CD14-positive monocyte (primary cell): ENCODE measurements at regions not wholly inside any gene's neighbourhood (a gene's known extent, or its start where the extent isn't known, plus 50 kb on each side); places are given as distances from the start of the nearest gene placed in this dataset.

Experiments used
- DNase-seq, 3 donors: peaks; one replicate each; pipeline ENCODE4 v3.0.0-alpha.2; 2011 to 2022
- H2AFZ ChIP-seq: 2 replicates; pipeline ENCODE4 v1.6.0; 2012; ENCODE audit warnings: mild to moderate bottlenecking, low read depth, low read length, inconsistent platforms; ENCODE audit not compliant: insufficient read depth, poor library complexity, severe bottlenecking
- H3K27ac ChIP-seq, 2 donors: 1 replicate in 1 of 2; 2 replicates in 1 of 2; pipeline ENCODE4 v1.5.1; 2012 to 2013; ENCODE audit warnings: low read length in 2 of 2, control low read depth in 1 of 2, inconsistent platforms in 1 of 2, low read depth in 1 of 2, mild to moderate bottlenecking in 1 of 2
- H3K27me3 ChIP-seq, 2 donors: one replicate each; pipeline versions ENCODE4 v1.6.0 to v1.6.1; 2011 to 2013; ENCODE audit warnings: low read length in 2 of 2; ENCODE audit not compliant: control insufficient read depth in 2 of 2, insufficient read depth in 2 of 2
- H3K36me3 ChIP-seq, 2 donors: replicated peaks in 1 of 2; 1 replicate in 1 of 2; 2 replicates in 1 of 2; pipeline versions ENCODE4 v1.5.1 to v1.6.1; 2012 to 2013; ENCODE audit warnings: low read length in 2 of 2, control low read depth in 1 of 2, inconsistent platforms in 1 of 2, mild to moderate bottlenecking in 1 of 2; ENCODE audit not compliant: insufficient read depth in 2 of 2, control insufficient read depth in 1 of 2
- H3K4me1 ChIP-seq, 2 donors: 1 replicate in 1 of 2; 2 replicates in 1 of 2; pipeline versions ENCODE4 v1.5.1 to v1.6.1; 2012 to 2013; ENCODE audit warnings: low read length in 2 of 2, control low read depth in 1 of 2, inconsistent platforms in 1 of 2, mild to moderate bottlenecking in 1 of 2, moderate library complexity in 1 of 2; ENCODE audit not compliant: insufficient read depth in 2 of 2, control insufficient read depth in 1 of 2
- H3K4me2 ChIP-seq: replicated peaks from 2 replicates; pipeline ENCODE3; 2012; ENCODE audit warnings: low read length, moderate library complexity, mild to moderate bottlenecking; ENCODE audit not compliant: poor library complexity, severe bottlenecking; ENCODE audit errors: extremely low read depth
- H3K4me3 ChIP-seq, 3 experiments: fragments of 200-600 bp in 1 of 3; sonication (generic) in 1 of 3; replicated peaks in 1 of 3; 1 replicate in 2 of 3; 2 replicates in 1 of 3; pipeline ENCODE4 v1.5.1; 2011 to 2013; ENCODE audit warnings: low read length in 3 of 3, mild to moderate bottlenecking in 3 of 3, control low read depth in 2 of 3, low read depth in 2 of 3, inconsistent platforms in 1 of 3, moderate library complexity in 1 of 3
- H3K79me2 ChIP-seq: 2 replicates; pipeline ENCODE4 v1.6.0; 2012; ENCODE audit warnings: mild to moderate bottlenecking, control low read depth, inconsistent platforms, low read length, moderate library complexity; ENCODE audit not compliant: insufficient read depth
- H3K9ac ChIP-seq: 2 replicates; pipeline ENCODE4 v1.6.0; 2017; ENCODE audit warnings: low read length, mild to moderate bottlenecking; ENCODE audit not compliant: insufficient read depth, poor library complexity, severe bottlenecking
- H3K9me3 ChIP-seq, 2 donors: replicated peaks in 1 of 2; 1 replicate in 1 of 2; 2 replicates in 1 of 2; pipeline versions ENCODE4 v1.5.1 to v1.6.1; 2012 to 2013; ENCODE audit warnings: low read length in 2 of 2, control low read depth in 1 of 2; ENCODE audit not compliant: control insufficient read depth in 1 of 2, insufficient read depth in 1 of 2
- H4K20me1 ChIP-seq: 2 replicates; pipeline ENCODE4 v1.6.0; 2012; ENCODE audit warnings: mild to moderate bottlenecking, low read length, control low read depth, moderate library complexity; ENCODE audit not compliant: insufficient read depth
- H3K27ac Mint-ChIP-seq, 7 donors: one replicate each; pipeline ENCODE4 v1.8.0; 2020; ENCODE audit warnings: mild to moderate bottlenecking in 7 of 7, mixed read lengths in 7 of 7, moderate library complexity in 6 of 7, inconsistent platforms in 2 of 7
- H3K27me3 Mint-ChIP-seq, 3 donors: one replicate each; pipeline ENCODE4 v1.8.0; 2021 to 2022; ENCODE audit warnings: low read depth in 3 of 3, mild to moderate bottlenecking in 3 of 3, mixed read lengths in 3 of 3, moderate library complexity in 3 of 3, inconsistent platforms in 1 of 3
- H3K36me3 Mint-ChIP-seq, 2 donors: one replicate each; pipeline ENCODE4 v1.8.0; 2020; ENCODE audit warnings: mixed read lengths in 2 of 2, inconsistent platforms in 1 of 2, mild to moderate bottlenecking in 1 of 2
- H3K4me1 Mint-ChIP-seq: one replicate; pipeline ENCODE4 v1.8.0; 2020; ENCODE audit warnings: mild to moderate bottlenecking, mixed read lengths
- H3K4me3 Mint-ChIP-seq, 2 donors: one replicate each; pipeline ENCODE4 v1.8.0; 2020; ENCODE audit warnings: mild to moderate bottlenecking in 2 of 2, mixed read lengths in 2 of 2, moderate library complexity in 1 of 2
- H3K9me3 Mint-ChIP-seq, 7 donors: one replicate each; pipeline ENCODE4 v1.8.0; 2020 to 2022; ENCODE audit warnings: mixed read lengths in 7 of 7, mild to moderate bottlenecking in 6 of 7, moderate library complexity in 6 of 7, inconsistent platforms in 2 of 7
- WGBS: methylation state at CpG from one replicate; pipeline ENCODE4 v1.1.5; 2013; ENCODE audit warnings: missing lambda C conversion rate; ENCODE audit not compliant: insufficient coverage; 5-methylcytosine and 5-hydroxymethylcytosine counted together
- intact Hi-C, 2 donors: fragments of 100-400 bp; cut with micrococcal nuclease; formaldehyde crosslinking; loops; one replicate each; pipeline versions ENCODE4 v1.15.0 to v1.15.1; 2023
- TF ChIP-seq, protein P1 (sequence below): fragments of 200-600 bp; IDR thresholded peaks from one replicate; pipeline ENCODE4 v1.8.0; 2022; ENCODE audit warnings: antibody characterized with exemption, mild to moderate bottlenecking

DNA sequence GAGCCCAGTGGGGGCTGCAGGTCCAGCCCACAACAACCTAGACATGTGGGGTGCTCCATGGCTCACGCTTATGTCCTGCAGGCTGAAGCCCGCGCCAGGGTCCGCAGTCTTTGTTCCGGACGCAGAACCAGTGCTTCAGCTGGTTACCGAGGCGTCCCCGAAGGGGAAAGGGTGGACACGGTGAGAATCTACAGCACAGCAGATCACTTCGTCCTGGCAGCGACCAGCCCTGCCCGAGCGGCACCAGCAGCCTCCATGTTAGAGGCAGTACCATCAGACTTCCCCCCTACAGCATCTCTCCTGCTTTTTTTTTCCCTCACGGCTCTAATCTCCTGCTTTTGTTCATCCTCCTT, 1736.4 kb downstream of the TP53TG3F start:
- no peak overlapping the region for H3K4me3 ChIP-seq
- H3K4me1 Mint-ChIP-seq: no peaks in the 10 kb centered on the region
- TF ChIP-seq, protein P1, sequence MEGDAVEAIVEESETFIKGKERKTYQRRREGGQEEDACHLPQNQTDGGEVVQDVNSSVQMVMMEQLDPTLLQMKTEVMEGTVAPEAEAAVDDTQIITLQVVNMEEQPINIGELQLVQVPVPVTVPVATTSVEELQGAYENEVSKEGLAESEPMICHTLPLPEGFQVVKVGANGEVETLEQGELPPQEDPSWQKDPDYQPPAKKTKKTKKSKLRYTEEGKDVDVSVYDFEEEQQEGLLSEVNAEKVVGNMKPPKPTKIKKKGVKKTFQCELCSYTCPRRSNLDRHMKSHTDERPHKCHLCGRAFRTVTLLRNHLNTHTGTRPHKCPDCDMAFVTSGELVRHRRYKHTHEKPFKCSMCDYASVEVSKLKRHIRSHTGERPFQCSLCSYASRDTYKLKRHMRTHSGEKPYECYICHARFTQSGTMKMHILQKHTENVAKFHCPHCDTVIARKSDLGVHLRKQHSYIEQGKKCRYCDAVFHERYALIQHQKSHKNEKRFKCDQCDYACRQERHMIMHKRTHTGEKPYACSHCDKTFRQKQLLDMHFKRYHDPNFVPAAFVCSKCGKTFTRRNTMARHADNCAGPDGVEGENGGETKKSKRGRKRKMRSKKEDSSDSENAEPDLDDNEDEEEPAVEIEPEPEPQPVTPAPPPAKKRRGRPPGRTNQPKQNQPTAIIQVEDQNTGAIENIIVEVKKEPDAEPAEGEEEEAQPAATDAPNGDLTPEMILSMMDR: no peak
- H3K9me3 Mint-ChIP-seq: peaks cover 17 to 61% (median 38%) of the 10 kb centered on the region in 7 donors
- no peak overlapping the region for H2AFZ ChIP-seq
- intact Hi-C loops: no loop called here
- no peak for DNase-seq
- peaks cover 0 to 2% (median 1%) of the 10 kb centered on the region in 3 donors for H3K27me3 Mint-ChIP-seq
- no peaks in the 10 kb centered on the region for H3K79me2 ChIP-seq
- H3K4me1 ChIP-seq: no peaks in the 10 kb centered on the region
- no peak overlapping the region for H3K27ac ChIP-seq
- no peak overlapping the region for H3K4me3 Mint-ChIP-seq
- H3K9me3 ChIP-seq: peaks cover 60 to 69% of the 10 kb centered on the region in 2 donors
- no peak overlapping the region for H3K27ac Mint-ChIP-seq
- 88% methylated on average over 14 of the region's 15 CpGs for WGBS
- H3K36me3 ChIP-seq: no peaks in the 10 kb centered on the region
- H3K36me3 Mint-ChIP-seq: no peaks in the 10 kb centered on the region
- H3K27me3 ChIP-seq: no peaks in the 10 kb centered on the region
- no peak overlapping the region for H3K4me2 ChIP-seq
- H4K20me1 ChIP-seq: no peaks in the 10 kb centered on the region
- H3K9ac ChIP-seq: no peak overlapping the region

DNA sequence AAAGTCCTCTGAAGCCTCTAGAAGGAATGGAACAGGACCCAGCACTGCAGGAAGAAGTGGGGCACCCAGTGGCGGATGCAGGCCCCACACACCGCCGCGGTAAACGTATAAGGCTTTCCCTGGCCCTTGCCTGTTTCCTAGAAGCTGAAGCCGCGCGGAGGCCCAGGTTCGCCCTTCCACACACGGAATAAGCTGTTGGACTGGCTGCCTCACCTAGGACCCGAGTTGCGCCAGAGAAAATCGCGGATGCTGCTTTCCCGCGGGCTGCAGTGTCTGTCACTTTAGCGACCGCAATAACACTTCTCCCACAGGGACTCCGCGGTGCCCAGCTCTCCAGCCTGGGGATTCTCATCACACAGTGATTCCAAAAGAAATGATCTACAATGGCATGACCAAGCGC, 1736.9 kb downstream of the TP53TG3F start:
- no peaks in the 10 kb centered on the region for H3K4me1 ChIP-seq
- TF ChIP-seq, protein P1: no peak
- no peak overlapping the region for H2AFZ ChIP-seq
- 69% methylated on average over 21 of the region's 21 CpGs for WGBS
- H3K79me2 ChIP-seq: no peaks in the 10 kb centered on the region
- H3K27ac Mint-ChIP-seq: no peak overlapping the region
- peaks cover 0 to 2% (median 1%) of the 10 kb centered on the region in 3 donors for H3K27me3 Mint-ChIP-seq
- no peak for DNase-seq
- H3K4me3 Mint-ChIP-seq: no peak overlapping the region
- no peaks in the 10 kb centered on the region for H3K36me3 Mint-ChIP-seq
- intact Hi-C loops: no loop called here
- no peak overlapping the region for H3K9ac ChIP-seq
- H3K4me1 Mint-ChIP-seq: no peaks in the 10 kb centered on the region
- no peaks in the 10 kb centered on the region for H4K20me1 ChIP-seq
- H3K4me3 ChIP-seq: no peak overlapping the region
- H3K36me3 ChIP-seq: no peaks in the 10 kb centered on the region
- peaks cover 65 to 74% of the 10 kb centered on the region in 2 donors for H3K9me3 ChIP-seq
- H3K27ac ChIP-seq: no peak overlapping the region
- no peak overlapping the region for H3K4me2 ChIP-seq
- no peaks in the 10 kb centered on the region for H3K27me3 ChIP-seq
- H3K9me3 Mint-ChIP-seq: peaks cover 17 to 66% (median 38%) of the 10 kb centered on the region in 7 donors
